ENCODE measurements at regions not wholly inside any gene's neighbourhood (a gene's known extent, or its start where the extent isn't known, plus 50 kb on each side); places are given as distances from the start of the nearest gene placed in this dataset.

DNA sequence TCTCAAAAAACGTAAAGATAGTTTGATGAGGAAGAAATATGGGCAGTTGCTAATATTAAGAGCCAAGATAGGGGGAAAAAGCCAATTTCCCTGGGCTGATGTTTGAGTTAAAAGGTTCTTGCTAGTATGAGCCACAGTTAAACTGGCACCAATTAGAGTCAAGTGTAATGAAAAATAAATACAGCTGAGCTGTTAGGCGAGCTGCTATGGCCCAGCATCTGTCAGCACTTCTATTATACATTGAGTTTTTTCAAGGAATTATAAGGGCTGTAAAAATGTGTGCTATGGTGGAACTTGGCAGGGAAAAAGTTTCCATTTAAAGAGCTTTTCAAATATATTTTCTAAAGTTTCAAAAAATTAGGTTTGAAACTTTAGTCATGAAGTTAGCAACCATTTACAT, 279.6 kb downstream of the CYRIA start:
- no peak for TF ChIP-seq POLR2A (IDR thresholded peaks at IDR 0.05; ENCODE audit: low read depth, low read length)
- TF ChIP-seq FOS (IDR thresholded peaks at IDR 0.05; ENCODE audit: low read depth, low read length) = no peak
- no peak for TF ChIP-seq RFX5 (IDR thresholded peaks at IDR 0.05; ENCODE audit: low read depth, low read length)
- no peak for TF ChIP-seq RCOR1 (IDR thresholded peaks at IDR 0.05; ENCODE audit: insufficient replicate concordance, low read length)
- TF ChIP-seq, protein P1, sequence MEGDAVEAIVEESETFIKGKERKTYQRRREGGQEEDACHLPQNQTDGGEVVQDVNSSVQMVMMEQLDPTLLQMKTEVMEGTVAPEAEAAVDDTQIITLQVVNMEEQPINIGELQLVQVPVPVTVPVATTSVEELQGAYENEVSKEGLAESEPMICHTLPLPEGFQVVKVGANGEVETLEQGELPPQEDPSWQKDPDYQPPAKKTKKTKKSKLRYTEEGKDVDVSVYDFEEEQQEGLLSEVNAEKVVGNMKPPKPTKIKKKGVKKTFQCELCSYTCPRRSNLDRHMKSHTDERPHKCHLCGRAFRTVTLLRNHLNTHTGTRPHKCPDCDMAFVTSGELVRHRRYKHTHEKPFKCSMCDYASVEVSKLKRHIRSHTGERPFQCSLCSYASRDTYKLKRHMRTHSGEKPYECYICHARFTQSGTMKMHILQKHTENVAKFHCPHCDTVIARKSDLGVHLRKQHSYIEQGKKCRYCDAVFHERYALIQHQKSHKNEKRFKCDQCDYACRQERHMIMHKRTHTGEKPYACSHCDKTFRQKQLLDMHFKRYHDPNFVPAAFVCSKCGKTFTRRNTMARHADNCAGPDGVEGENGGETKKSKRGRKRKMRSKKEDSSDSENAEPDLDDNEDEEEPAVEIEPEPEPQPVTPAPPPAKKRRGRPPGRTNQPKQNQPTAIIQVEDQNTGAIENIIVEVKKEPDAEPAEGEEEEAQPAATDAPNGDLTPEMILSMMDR (conservative IDR thresholded peaks at IDR 0.05; ENCODE audit: low read depth, low read length) = no peak
- TF ChIP-seq, protein P2, sequence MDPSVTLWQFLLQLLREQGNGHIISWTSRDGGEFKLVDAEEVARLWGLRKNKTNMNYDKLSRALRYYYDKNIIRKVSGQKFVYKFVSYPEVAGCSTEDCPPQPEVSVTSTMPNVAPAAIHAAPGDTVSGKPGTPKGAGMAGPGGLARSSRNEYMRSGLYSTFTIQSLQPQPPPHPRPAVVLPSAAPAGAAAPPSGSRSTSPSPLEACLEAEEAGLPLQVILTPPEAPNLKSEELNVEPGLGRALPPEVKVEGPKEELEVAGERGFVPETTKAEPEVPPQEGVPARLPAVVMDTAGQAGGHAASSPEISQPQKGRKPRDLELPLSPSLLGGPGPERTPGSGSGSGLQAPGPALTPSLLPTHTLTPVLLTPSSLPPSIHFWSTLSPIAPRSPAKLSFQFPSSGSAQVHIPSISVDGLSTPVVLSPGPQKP (IDR thresholded peaks at IDR 0.05; ENCODE audit: borderline replicate concordance, low read depth, low read length) = no peak
- no peak for TF ChIP-seq CEBPB (IDR thresholded peaks at IDR 0.05; ENCODE audit: low read depth, low read length)
- no peak for TF ChIP-seq SMC3 (IDR thresholded peaks at IDR 0.05; ENCODE audit: low read depth, low read length)
- no peak for TF ChIP-seq MXI1 (IDR thresholded peaks at IDR 0.05; ENCODE audit: borderline replicate concordance, low read depth, low read length)
- no peak for TF ChIP-seq NFE2L2 (IDR thresholded peaks at IDR 0.05; ENCODE audit: low read depth, low read length)
- no peak for TF ChIP-seq BHLHE40 (IDR thresholded peaks at IDR 0.05; ENCODE audit: low read depth, low read length)
- no peak for TF ChIP-seq RAD21 (IDR thresholded peaks at IDR 0.05; ENCODE audit: low read length)
- no peak for TF ChIP-seq MAZ (IDR thresholded peaks at IDR 0.05; ENCODE audit: borderline replicate concordance, low read depth, low read length)
- TF ChIP-seq CHD1 (IDR thresholded peaks at IDR 0.05; ENCODE audit: low read depth, low read length) = no peak
- TF ChIP-seq, protein P3, sequence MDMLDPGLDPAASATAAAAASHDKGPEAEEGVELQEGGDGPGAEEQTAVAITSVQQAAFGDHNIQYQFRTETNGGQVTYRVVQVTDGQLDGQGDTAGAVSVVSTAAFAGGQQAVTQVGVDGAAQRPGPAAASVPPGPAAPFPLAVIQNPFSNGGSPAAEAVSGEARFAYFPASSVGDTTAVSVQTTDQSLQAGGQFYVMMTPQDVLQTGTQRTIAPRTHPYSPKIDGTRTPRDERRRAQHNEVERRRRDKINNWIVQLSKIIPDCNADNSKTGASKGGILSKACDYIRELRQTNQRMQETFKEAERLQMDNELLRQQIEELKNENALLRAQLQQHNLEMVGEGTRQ (IDR thresholded peaks at IDR 0.05; ENCODE audit: low read depth, low read length) = no peak
- TF ChIP-seq MAFK (IDR thresholded peaks at IDR 0.05; ENCODE audit: low read depth, low read length) = no peak
- H3K27me3 ChIP-seq (ENCODE audit: control insufficient read depth, insufficient read depth, low read length) = no peaks in the 10 kb centered on the region
- H3K18ac ChIP-seq (ENCODE audit: low read depth, low read length) = no peak overlapping the region
- POLR2A ChIA-PET (ENCODE audit: unreplicated experiment) = no interaction called here
- no peaks in the 10 kb centered on the region for H3K9me1 ChIP-seq (ENCODE audit: insufficient read depth, low read length)
- CTCF ChIA-PET = no interaction called here
- H3K27ac ChIP-seq (ENCODE audit: insufficient read depth, low read length) = no peak overlapping the region
- no peak overlapping the region for H3K4me3 ChIP-seq (ENCODE audit: insufficient read depth, low read depth, low read length)
- no peak overlapping the region for H3K56ac ChIP-seq (ENCODE audit: extremely low read depth, insufficient read depth, low read length)
- H2BK5ac ChIP-seq (ENCODE audit: low read depth, low read length, poor library complexity, severe bottlenecking) = no peak overlapping the region
- H3K14ac ChIP-seq (replicated peaks; ENCODE audit: low read depth, low read length) = no peak overlapping the region
- DNase-seq = no peak
- intact Hi-C loops (cut with micrococcal nuclease) = no loop called here
- H3K9ac ChIP-seq (ENCODE audit: low read depth, low read length) = no peak overlapping the region
- no peak overlapping the region for H4K5ac ChIP-seq (ENCODE audit: low read depth, low read length)
- H2AFZ ChIP-seq (replicated peaks; ENCODE audit: low read length, poor library complexity) = no peak overlapping the region
- peaks cover 16% of the 10 kb centered on the region for H3K9me3 ChIP-seq (ENCODE audit: control insufficient read depth, insufficient read depth, low read length)
- no peak overlapping the region for H3K23ac ChIP-seq (ENCODE audit: low read depth, low read length)
- in situ Hi-C loops (cut with MboI; ENCODE audit: low sequenced_read_pairs) = no loop called here
- no peak overlapping the region for H3K4me2 ChIP-seq (ENCODE audit: low read depth, low read length)
- H2AK5ac ChIP-seq (ENCODE audit: low read depth, low read length) = no peak overlapping the region
- H3K79me1 ChIP-seq (ENCODE audit: low read depth in 1 of 2, low read length in 2 of 2) = no peaks in the 10 kb centered on the region
- no peaks in the 10 kb centered on the region for H3K36me3 ChIP-seq (ENCODE audit: control insufficient read depth, insufficient read depth, low read length)
- BruUV-seq (replicated peaks) = no TSS peak
- no peak overlapping the region for H2AK9ac ChIP-seq (replicated peaks; ENCODE audit: low read depth, low read length, poor library complexity)
- no peak overlapping the region for H3K4ac ChIP-seq (ENCODE audit: low read depth, low read length)
- dilution Hi-C loops (cut with HindIII; ENCODE audit: low sequenced_read_pairs, unreplicated experiment) = no loop called here
- H2BK20ac ChIP-seq (ENCODE audit: low read depth, low read length) = no peak overlapping the region
- H2BK120ac ChIP-seq (ENCODE audit: low read depth, low read length) = no peak overlapping the region
- WGBS, 2 experiments (ENCODE audit: extremely low coverage in 2 of 2, insufficient read length in 1 of 2) = no CpG with 5 or more reads among the region's 2 CpGs
- no peak overlapping the region for H4K91ac ChIP-seq (ENCODE audit: insufficient read depth, low read depth, low read length)
- no peak overlapping the region for H4K8ac ChIP-seq (ENCODE audit: low read depth in 2 of 2, low read length in 2 of 2)
- H2BK15ac ChIP-seq (ENCODE audit: low read depth, low read length) = no peak overlapping the region
- H3K4me1 ChIP-seq (ENCODE audit: control insufficient read depth, insufficient read depth, low read length) = no peaks in the 10 kb centered on the region
- no peak for ATAC-seq (ENCODE audit: low read depth)
- H4K20me1 ChIP-seq (ENCODE audit: insufficient read depth, low read length) = no peaks in the 10 kb centered on the region

All from IMR-90 (cell line).